Neural cell (in vitro differentiated cells): ENCODE measurements at regions not wholly inside any gene's neighbourhood (a gene's known extent, or its start where the extent isn't known, plus 50 kb on each side); places are given as distances from the start of the nearest gene placed in this dataset.

Experiments used
- EP300 ChIP-seq: fragments of 450-650 bp; conservative IDR thresholded peaks from 2 replicates; pipeline ENCODE4 v1.6.1; 2014; ENCODE audit warnings: antibody characterized with exemption, mild to moderate bottlenecking, moderate library complexity; ENCODE audit not compliant: poor library complexity, severe bottlenecking
- MXI1 ChIP-seq: fragments of 450-650 bp; conservative IDR thresholded peaks from 2 replicates; pipeline ENCODE4 v1.6.1; 2014; ENCODE audit warnings: antibody characterized with exemption, mild to moderate bottlenecking; ENCODE audit not compliant: poor library complexity, severe bottlenecking
- SMC3 ChIP-seq: fragments of 450-650 bp; conservative IDR thresholded peaks from 2 replicates; pipeline ENCODE4 v1.6.1; 2014; ENCODE audit warnings: antibody characterized with exemption, mild to moderate bottlenecking, moderate library complexity; ENCODE audit not compliant: poor library complexity
- TF ChIP-seq, protein P1 (sequence below): fragments of 450-650 bp; IDR thresholded peaks from 2 replicates; pipeline ENCODE4 v1.5.1; 2014; ENCODE audit warnings: antibody characterized with exemption, mild to moderate bottlenecking, moderate library complexity; ENCODE audit not compliant: poor library complexity, severe bottlenecking

- TF ChIP-seq, protein P1, sequence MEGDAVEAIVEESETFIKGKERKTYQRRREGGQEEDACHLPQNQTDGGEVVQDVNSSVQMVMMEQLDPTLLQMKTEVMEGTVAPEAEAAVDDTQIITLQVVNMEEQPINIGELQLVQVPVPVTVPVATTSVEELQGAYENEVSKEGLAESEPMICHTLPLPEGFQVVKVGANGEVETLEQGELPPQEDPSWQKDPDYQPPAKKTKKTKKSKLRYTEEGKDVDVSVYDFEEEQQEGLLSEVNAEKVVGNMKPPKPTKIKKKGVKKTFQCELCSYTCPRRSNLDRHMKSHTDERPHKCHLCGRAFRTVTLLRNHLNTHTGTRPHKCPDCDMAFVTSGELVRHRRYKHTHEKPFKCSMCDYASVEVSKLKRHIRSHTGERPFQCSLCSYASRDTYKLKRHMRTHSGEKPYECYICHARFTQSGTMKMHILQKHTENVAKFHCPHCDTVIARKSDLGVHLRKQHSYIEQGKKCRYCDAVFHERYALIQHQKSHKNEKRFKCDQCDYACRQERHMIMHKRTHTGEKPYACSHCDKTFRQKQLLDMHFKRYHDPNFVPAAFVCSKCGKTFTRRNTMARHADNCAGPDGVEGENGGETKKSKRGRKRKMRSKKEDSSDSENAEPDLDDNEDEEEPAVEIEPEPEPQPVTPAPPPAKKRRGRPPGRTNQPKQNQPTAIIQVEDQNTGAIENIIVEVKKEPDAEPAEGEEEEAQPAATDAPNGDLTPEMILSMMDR = no peak
- no peak for TF ChIP-seq SMC3
- TF ChIP-seq MXI1 = no peak
- no peak for TF ChIP-seq EP300
These were observed 254.2 kb downstream of the NAF1 start for GRCh38 chr4:162912482-162912881.
